ENCODE measurements at regions not wholly inside any gene's neighbourhood (a gene's known extent, or its start where the extent isn't known, plus 50 kb on each side); places are given as distances from the start of the nearest gene placed in this dataset.

GRCh38 chr9:135275571-135276289, 188.3 kb downstream of the OLFM1 start:
- WGBS (ENCODE audit: insufficient coverage, insufficient read length), result no CpG with 5 or more reads among the region's 20 CpGs
- no peaks in the 10 kb centered on the region for H3K4me1 ChIP-seq (ENCODE audit: control insufficient read depth, insufficient read depth, low read length)
- no peak for DNase-seq (ENCODE audit: low read depth, low spot score)

GRCh38 chr9:135277219-135278201, 190.0 kb downstream of the OLFM1 start:
- Histone ChIP-seq H3K4me1 (ENCODE audit: control insufficient read depth, insufficient read depth, low read length) (no peaks in the 10 kb centered on the region), H3K36me3 (ENCODE audit: control insufficient read depth, insufficient read depth, low read length) (no peaks in the 10 kb centered on the region), H3K27me3 (ENCODE audit: control insufficient read depth, insufficient read depth, low read length) (no peaks in the 10 kb centered on the region), H3K27ac (ENCODE audit: low read length) (no peak overlapping the region), H3K4me3 (ENCODE audit: low read length) (no peak overlapping the region), H3K9me3 (ENCODE audit: control insufficient read depth, insufficient read depth, low read length) (no peaks in the 10 kb centered on the region)
- DNase-seq (ENCODE audit: low read depth, low spot score), result no peak
- no CpG with 5 or more reads among the region's 30 CpGs for WGBS (ENCODE audit: insufficient coverage, insufficient read length)

More at GRCh38 chr9:135275571-135276289, 188.3 kb downstream of the OLFM1 start:
- Histone ChIP-seq H3K4me3 (ENCODE audit: low read length) (no peak overlapping the region), H3K27me3 (ENCODE audit: control insufficient read depth, insufficient read depth, low read length) (no peaks in the 10 kb centered on the region), H3K36me3 (ENCODE audit: control insufficient read depth, insufficient read depth, low read length) (no peaks in the 10 kb centered on the region), H3K27ac (ENCODE audit: low read length) (no peak overlapping the region), H3K9me3 (ENCODE audit: control insufficient read depth, insufficient read depth, low read length) (no peaks in the 10 kb centered on the region)

- Histone ChIP-seq H3K36me3 (ENCODE audit: control insufficient read depth, insufficient read depth, low read length) (no peaks in the 10 kb centered on the region), H3K4me1 (ENCODE audit: control insufficient read depth, insufficient read depth, low read length) (no peaks in the 10 kb centered on the region), H3K4me3 (ENCODE audit: low read length) (no peak overlapping the region), H3K27ac (ENCODE audit: low read length) (no peak overlapping the region), H3K9me3 (ENCODE audit: control insufficient read depth, insufficient read depth, low read length) (no peaks in the 10 kb centered on the region), H3K27me3 (ENCODE audit: control insufficient read depth, insufficient read depth, low read length) (no peaks in the 10 kb centered on the region)
- DNase-seq (ENCODE audit: low read depth, low spot score), result no peak
- no CpG with 5 or more reads among the region's 15 CpGs for WGBS (ENCODE audit: insufficient coverage, insufficient read length)
Observed at GRCh38 chr9:135278586-135278985, 191.1 kb downstream of the OLFM1 start.

- Histone ChIP-seq H3K27me3 (ENCODE audit: control insufficient read depth, insufficient read depth, low read length) (no peaks in the 10 kb centered on the region), H3K4me3 (ENCODE audit: low read length) (no peak overlapping the region), H3K27ac (ENCODE audit: low read length) (no peak overlapping the region), H3K36me3 (ENCODE audit: control insufficient read depth, insufficient read depth, low read length) (no peaks in the 10 kb centered on the region), H3K9me3 (ENCODE audit: control insufficient read depth, insufficient read depth, low read length) (no peaks in the 10 kb centered on the region), H3K4me1 (ENCODE audit: control insufficient read depth, insufficient read depth, low read length) (no peaks in the 10 kb centered on the region)
- WGBS (ENCODE audit: insufficient coverage, insufficient read length), result no CpG with 5 or more reads among the region's 12 CpGs
- no peak for DNase-seq (ENCODE audit: low read depth, low spot score)
Observed at GRCh38 chr9:135279385-135279784, 191.9 kb downstream of the OLFM1 start.

GRCh38 chr9:135279834-135280393, 192.4 kb downstream of the OLFM1 start:
- Histone ChIP-seq H3K27me3 (ENCODE audit: control insufficient read depth, insufficient read depth, low read length) (no peaks in the 10 kb centered on the region), H3K27ac (ENCODE audit: low read length) (no peak overlapping the region), H3K9me3 (ENCODE audit: control insufficient read depth, insufficient read depth, low read length) (no peaks in the 10 kb centered on the region), H3K36me3 (ENCODE audit: control insufficient read depth, insufficient read depth, low read length) (no peaks in the 10 kb centered on the region), H3K4me3 (ENCODE audit: low read length) (no peak overlapping the region), H3K4me1 (ENCODE audit: control insufficient read depth, insufficient read depth, low read length) (no peaks in the 10 kb centered on the region)
- no peak for DNase-seq (ENCODE audit: low read depth, low spot score)
- no CpG with 5 or more reads among the region's 23 CpGs for WGBS (ENCODE audit: insufficient coverage, insufficient read length)

GRCh38 chr9:135280666-135281065, 193.2 kb downstream of the OLFM1 start:
- DNase-seq (ENCODE audit: low read depth, low spot score), result no peak
- no peak overlapping the region for H3K27ac ChIP-seq (ENCODE audit: low read length)
- H3K36me3 ChIP-seq (ENCODE audit: control insufficient read depth, insufficient read depth, low read length), result no peaks in the 10 kb centered on the region
- no CpG with 5 or more reads among the region's 12 CpGs for WGBS (ENCODE audit: insufficient coverage, insufficient read length)
- H3K27me3 ChIP-seq (ENCODE audit: control insufficient read depth, insufficient read depth, low read length), result no peaks in the 10 kb centered on the region
- H3K4me1 ChIP-seq (ENCODE audit: control insufficient read depth, insufficient read depth, low read length), result no peaks in the 10 kb centered on the region
- H3K4me3 ChIP-seq (ENCODE audit: low read length), result no peak overlapping the region
- no peaks in the 10 kb centered on the region for H3K9me3 ChIP-seq (ENCODE audit: control insufficient read depth, insufficient read depth, low read length)

GRCh38 chr9:135281151-135281550, 193.7 kb downstream of the OLFM1 start:
- no CpG with 5 or more reads among the region's 8 CpGs for WGBS (ENCODE audit: insufficient coverage, insufficient read length)
- Histone ChIP-seq H3K36me3 (ENCODE audit: control insufficient read depth, insufficient read depth, low read length) (no peaks in the 10 kb centered on the region), H3K27ac (ENCODE audit: low read length) (no peak overlapping the region), H3K27me3 (ENCODE audit: control insufficient read depth, insufficient read depth, low read length) (no peaks in the 10 kb centered on the region), H3K4me3 (ENCODE audit: low read length) (no peak overlapping the region), H3K4me1 (ENCODE audit: control insufficient read depth, insufficient read depth, low read length) (no peaks in the 10 kb centered on the region), H3K9me3 (ENCODE audit: control insufficient read depth, insufficient read depth, low read length) (no peaks in the 10 kb centered on the region)
- no peak for DNase-seq (ENCODE audit: low read depth, low spot score)

GRCh38 chr9:135281791-135282737, 194.6 kb downstream of the OLFM1 start:
- no peaks in the 10 kb centered on the region for H3K9me3 ChIP-seq (ENCODE audit: control insufficient read depth, insufficient read depth, low read length)
- DNase-seq (ENCODE audit: low read depth, low spot score), result no peak
- H3K36me3 ChIP-seq (ENCODE audit: control insufficient read depth, insufficient read depth, low read length), result no peaks in the 10 kb centered on the region
- H3K27me3 ChIP-seq (ENCODE audit: control insufficient read depth, insufficient read depth, low read length), result no peaks in the 10 kb centered on the region
- H3K4me1 ChIP-seq (ENCODE audit: control insufficient read depth, insufficient read depth, low read length), result peaks cover 1% of the 10 kb centered on the region; the same call in 1 of the 2 replicates
- no peak overlapping the region for H3K4me3 ChIP-seq (ENCODE audit: low read length)
- H3K27ac ChIP-seq (ENCODE audit: low read length), result no peak overlapping the region
- WGBS (ENCODE audit: insufficient coverage, insufficient read length), result no CpG with 5 or more reads among the region's 24 CpGs

- no CpG with 5 or more reads among the region's 4 CpGs for WGBS (ENCODE audit: insufficient coverage, insufficient read length)
Observed at GRCh38 chr9:135282808-135283207, 195.3 kb downstream of the OLFM1 start.

More at GRCh38 chr9:135282808-135283207, 195.3 kb downstream of the OLFM1 start:
- H3K4me1 ChIP-seq (ENCODE audit: control insufficient read depth, insufficient read depth, low read length), result peaks cover 1% of the 10 kb centered on the region; the same call in 1 of the 2 replicates
- no peak overlapping the region for H3K27ac ChIP-seq (ENCODE audit: low read length)
- H3K4me3 ChIP-seq (ENCODE audit: low read length), result no peak overlapping the region
- H3K36me3 ChIP-seq (ENCODE audit: control insufficient read depth, insufficient read depth, low read length), result no peaks in the 10 kb centered on the region
- H3K27me3 ChIP-seq (ENCODE audit: control insufficient read depth, insufficient read depth, low read length), result no peaks in the 10 kb centered on the region
- no peak for DNase-seq (ENCODE audit: low read depth, low spot score)
- H3K9me3 ChIP-seq (ENCODE audit: control insufficient read depth, insufficient read depth, low read length), result no peaks in the 10 kb centered on the region

Measured in iPS DF 6.9 (cell line).